Uterus (tissue), 3 donors: ENCODE measurements at regions not wholly inside any gene's neighbourhood (a gene's known extent, or its start where the extent isn't known, plus 50 kb on each side); places are given as distances from the start of the nearest gene placed in this dataset.

Experiments used
- DNase-seq, 2 donors: peaks; one replicate each; pipeline ENCODE4 v3.0.0-alpha.2; 2019 to 2020
- H3K27ac ChIP-seq, 2 donors: fragments of 200-600 bp; sonication (generic); 1 replicate in 1 of 2; 2 replicates in 1 of 2; pipeline ENCODE4 v1.5.1; 2016 to 2018
- H3K27me3 ChIP-seq, 2 donors: fragments of 200-600 bp; sonication (generic); one replicate each; pipeline ENCODE4 v1.5.1; 2018 to 2019; ENCODE audit warnings: control low read depth in 1 of 2
- H3K36me3 ChIP-seq, 2 donors: fragments of 200-600 bp; sonication (generic); one replicate each; pipeline ENCODE4 v1.5.1; 2019; ENCODE audit warnings: control low read depth in 1 of 2
- H3K4me1 ChIP-seq, 2 donors: fragments of 200-600 bp; sonication (generic); one replicate each; pipeline ENCODE4 v1.5.1; 2018 to 2019; ENCODE audit warnings: control low read depth in 1 of 2
- H3K4me3 ChIP-seq, 2 donors: fragments of 200-600 bp; sonication (generic); 1 replicate in 1 of 2; 2 replicates in 1 of 2; pipeline ENCODE4 v1.5.1; 2018 to 2019; ENCODE audit warnings: mild to moderate bottlenecking in 1 of 2
- H3K9me3 ChIP-seq, 2 donors: fragments of 200-600 bp; sonication (generic); one replicate each; pipeline ENCODE4 v1.5.1; 2019; ENCODE audit warnings: control low read depth in 1 of 2
- CTCF ChIP-seq, 4 experiments: fragments of 200-600 bp in 2 of 4; fragments of 450-650 bp in 2 of 4; sonication (generic) in 2 of 4; IDR thresholded peaks; one replicate each; pipeline ENCODE4 v1.5.1; 2016 to 2019; ENCODE audit warnings: antibody characterized with exemption in 4 of 4, mild to moderate bottlenecking in 2 of 4, moderate library complexity in 1 of 4
- POLR2A ChIP-seq, 2 donors: fragments of 450-650 bp; IDR thresholded peaks; one replicate each; pipeline ENCODE4 v1.6.1; 2016; ENCODE audit warnings: antibody characterized with exemption in 2 of 2, mild to moderate bottlenecking in 1 of 2, moderate library complexity in 1 of 2
- intact Hi-C: fragments of 100-400 bp; cut with DNase I; formaldehyde crosslinking; loops from one replicate; pipeline ENCODE4 v1.15.1; 2023; ENCODE audit warnings: low total_unique reads
- donor health status: DM: yes; HTN: yes; CAD: no.

DNA sequence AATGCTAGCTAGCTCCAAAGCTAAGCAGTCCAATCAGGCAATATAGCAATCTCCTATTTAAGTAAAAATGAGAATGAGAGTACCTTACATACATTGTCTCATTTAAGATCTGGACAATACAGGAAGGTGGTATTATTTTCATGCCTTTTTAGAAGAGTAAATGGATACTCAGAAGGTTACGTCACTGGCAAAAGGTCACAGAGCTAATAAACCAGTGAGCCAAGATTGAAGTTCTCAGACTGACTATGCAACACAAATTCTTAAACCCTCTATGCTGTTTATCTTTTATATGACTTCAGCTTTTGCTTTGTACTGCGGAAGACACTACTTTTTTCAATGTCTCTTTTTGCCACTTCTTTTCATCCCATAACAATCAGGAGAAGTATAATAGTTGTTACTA lies 135.2 kb upstream of the PRL start:
- Histone ChIP-seq H3K27ac (no peak overlapping the region), H3K4me3 (no peak overlapping the region), H3K9me3 (no peaks in the 10 kb centered on the region), H3K27me3 (no peaks in the 10 kb centered on the region), H3K36me3 (no peaks in the 10 kb centered on the region), H3K4me1 (no peaks in the 10 kb centered on the region)
- no peak for DNase-seq
- TF ChIP-seq CTCF (IDR thresholded peaks at IDR 0.05) (no peak), POLR2A (IDR thresholded peaks at IDR 0.05) (no peak)
- intact Hi-C loops, result no loop called here

GRCh38 chr6:22433745-22434144 lies 135.6 kb upstream of the HDGFL1 start:
- Histone ChIP-seq H3K4me3 (no peak overlapping the region), H3K27me3 (no peaks in the 10 kb centered on the region), H3K27ac (no peak overlapping the region), H3K9me3 (no peaks in the 10 kb centered on the region), H3K4me1 (no peaks in the 10 kb centered on the region), H3K36me3 (no peaks in the 10 kb centered on the region)
- intact Hi-C loops, result no loop called here
- DNase-seq, result no peak
- TF ChIP-seq POLR2A (IDR thresholded peaks at IDR 0.05) (no peak), CTCF (IDR thresholded peaks at IDR 0.05) (no peak)

DNA sequence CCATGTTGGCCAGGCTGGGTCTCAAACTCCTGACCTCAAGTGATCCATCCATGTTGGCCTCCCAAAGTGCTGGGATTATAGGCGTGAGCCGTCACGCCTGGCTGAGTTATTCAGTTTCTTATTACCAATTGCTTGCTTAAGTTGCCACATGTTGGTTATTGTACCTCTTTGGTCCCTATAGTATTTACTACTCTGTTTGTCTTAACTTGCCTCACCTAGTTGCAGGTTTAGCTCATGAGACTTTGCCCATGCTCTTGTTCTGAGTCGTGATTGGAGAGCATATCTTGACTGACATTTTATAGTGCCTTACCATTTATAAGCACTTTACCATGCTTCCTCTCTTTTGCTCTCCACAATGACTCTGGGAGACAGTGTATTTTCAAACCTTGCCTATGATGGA lies 134.2 kb upstream of the HDGFL1 start:
- no peak overlapping the region for H3K27ac ChIP-seq
- H3K36me3 ChIP-seq, result no peaks in the 10 kb centered on the region
- no peaks in the 10 kb centered on the region for H3K27me3 ChIP-seq
- intact Hi-C loops, result no loop called here
- no peak overlapping the region for H3K4me3 ChIP-seq
- H3K4me1 ChIP-seq, result no peaks in the 10 kb centered on the region
- H3K9me3 ChIP-seq, result no peaks in the 10 kb centered on the region
- TF ChIP-seq CTCF (IDR thresholded peaks at IDR 0.05), result no peak
- TF ChIP-seq POLR2A (IDR thresholded peaks at IDR 0.05), result no peak
- no peak for DNase-seq

- Histone ChIP-seq H3K4me3 (no peak overlapping the region), H3K36me3 (no peaks in the 10 kb centered on the region), H3K27me3 (no peaks in the 10 kb centered on the region), H3K4me1 (no peaks in the 10 kb centered on the region), H3K9me3 (no peaks in the 10 kb centered on the region), H3K27ac (no peak overlapping the region)
- DNase-seq, result no peak
- TF ChIP-seq POLR2A (IDR thresholded peaks at IDR 0.05) (no peak), CTCF (IDR thresholded peaks at IDR 0.05) (no peak)
- intact Hi-C loops, result no loop called here
These were observed 133.2 kb upstream of the HDGFL1 start for GRCh38 chr6:22436134-22436533.

GRCh38 chr6:22437665-22438064 lies 131.7 kb upstream of the HDGFL1 start:
- no peaks in the 10 kb centered on the region for H3K36me3 ChIP-seq
- no peaks in the 10 kb centered on the region for H3K4me1 ChIP-seq
- TF ChIP-seq CTCF (IDR thresholded peaks at IDR 0.05), result no peak
- H3K4me3 ChIP-seq, result no peak overlapping the region
- no peaks in the 10 kb centered on the region for H3K27me3 ChIP-seq
- no peak overlapping the region for H3K27ac ChIP-seq
- intact Hi-C loops, result no loop called here
- DNase-seq, result no peak
- H3K9me3 ChIP-seq, result no peaks in the 10 kb centered on the region
